SK-MEL-5 (cell line): ENCODE measurements at regions not wholly inside any gene's neighbourhood (a gene's known extent, or its start where the extent isn't known, plus 50 kb on each side); places are given as distances from the start of the nearest gene placed in this dataset.

Experiments used
- DNase-seq: peaks from one replicate; pipeline ENCODE4 v3.0.0-alpha.2; 2016; ENCODE audit warnings: low read depth, low spot score
- in situ Hi-C: cut with HindIII; loops from 2 replicates; pipeline ENCODE4 v1.10.0; 2016; ENCODE audit warnings: low sequenced_read_pairs, high pct_unique_total_duplicates, low pct_unique_long_range_greater_than_20kb

DNA sequence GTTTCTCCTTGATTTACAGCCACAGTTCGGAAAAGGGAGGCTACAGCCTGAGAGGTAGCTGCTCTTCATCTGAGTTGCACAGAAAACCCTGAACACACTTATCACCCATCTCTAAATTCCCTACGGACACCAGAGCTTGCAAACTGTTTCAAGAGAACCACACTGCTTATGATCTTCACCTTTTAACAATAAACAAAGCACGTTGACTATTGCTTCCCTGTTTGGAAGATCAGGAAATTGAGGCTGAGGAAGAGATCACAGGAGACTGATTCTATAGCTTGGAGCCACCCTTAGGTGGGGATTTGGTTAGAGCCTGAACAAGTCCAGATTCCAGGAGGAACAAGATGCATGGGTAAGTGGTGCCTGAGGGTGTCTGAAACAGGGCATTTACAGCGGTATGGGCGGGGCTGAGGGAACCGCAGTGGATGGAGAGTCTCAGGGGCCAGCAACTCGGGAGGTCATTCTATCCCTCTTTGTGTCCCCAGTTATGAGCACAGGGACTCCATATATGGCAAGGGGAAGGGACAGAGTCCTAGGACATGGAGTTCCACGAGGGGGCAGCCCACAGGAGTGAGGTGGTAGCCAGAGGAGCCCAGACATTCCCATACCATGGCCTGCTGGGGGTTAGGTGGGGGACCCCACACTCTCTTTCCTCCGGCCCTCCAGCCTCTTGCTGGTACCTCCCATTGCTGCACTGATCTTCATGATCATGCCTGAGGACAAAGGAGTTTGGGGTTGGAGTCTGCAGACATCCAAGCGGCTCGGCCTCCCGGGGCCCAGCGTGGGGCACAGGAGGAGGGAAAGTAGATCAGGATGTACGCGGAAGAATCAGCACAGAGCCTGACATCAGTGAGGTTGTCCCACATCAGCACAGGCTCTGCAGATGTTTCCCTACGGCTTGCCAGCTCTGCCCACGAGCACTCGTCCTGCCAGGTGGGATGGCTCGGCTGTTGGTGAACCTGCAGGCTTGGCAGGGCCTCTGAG is 162.3 kb upstream of the ZNF536 start:
- DNase-seq: no peak
- in situ Hi-C loops: no loop called here

DNA sequence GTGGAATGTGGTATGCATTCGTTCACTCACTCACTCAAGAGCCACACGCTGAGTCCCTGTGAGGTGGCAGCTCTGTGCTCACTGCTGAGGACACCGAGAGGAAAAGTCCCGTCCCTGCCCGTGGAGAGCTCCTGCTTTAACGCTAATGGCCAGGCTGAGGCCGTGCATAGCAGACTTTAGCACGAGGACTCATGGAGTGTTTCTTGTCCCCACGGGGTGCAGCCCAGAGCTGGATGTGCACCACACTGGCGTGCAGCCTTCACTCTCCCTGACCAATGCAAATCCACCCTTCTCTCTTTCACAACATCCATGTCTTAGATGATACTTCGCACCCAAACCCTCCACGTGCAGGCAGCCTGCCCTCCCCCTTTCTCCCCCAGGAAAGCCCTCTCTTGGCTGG is 159.6 kb upstream of the ZNF536 start:
- in situ Hi-C loops: no loop called here
- no peak for DNase-seq

DNA sequence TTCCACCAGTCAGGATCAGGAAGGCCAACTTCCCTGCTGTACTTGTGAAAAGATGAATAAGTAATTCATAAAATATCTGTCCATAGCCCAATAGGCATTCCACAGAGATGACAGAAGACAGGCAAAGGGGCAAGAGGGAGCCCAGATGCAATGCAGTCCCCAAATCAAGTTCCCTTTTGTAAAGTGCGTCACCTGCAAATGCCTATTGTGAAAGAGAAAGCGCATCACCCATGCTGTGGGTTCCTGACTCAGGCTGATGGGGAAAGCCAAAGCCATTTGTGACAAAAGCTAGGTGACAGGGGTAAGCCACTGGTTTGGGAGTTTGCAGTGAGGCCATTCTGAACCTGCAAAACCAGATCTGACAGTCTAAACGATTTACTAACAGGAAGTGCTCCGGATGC is 157.5 kb upstream of the ZNF536 start:
- DNase-seq: no peak
- in situ Hi-C loops: no loop called here

DNA sequence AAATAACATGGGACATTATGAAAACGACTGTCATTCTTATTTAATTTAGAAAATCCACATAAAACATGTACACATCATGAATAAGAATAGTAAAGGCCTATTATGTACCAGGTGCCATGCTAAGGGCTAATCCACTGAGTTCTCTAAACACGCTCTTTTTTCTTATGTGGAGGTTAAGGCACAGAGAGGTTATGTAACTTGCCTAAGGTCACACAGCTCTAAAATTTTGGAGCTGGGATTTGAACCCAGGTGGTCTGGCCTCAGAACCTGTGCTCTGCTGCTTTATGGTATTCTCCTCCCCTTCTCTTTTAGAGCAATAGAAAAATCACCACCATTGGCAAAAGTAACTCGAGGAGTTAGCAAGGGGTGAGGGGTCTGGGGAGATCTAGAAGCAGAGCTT is 156.9 kb upstream of the ZNF536 start:
- no peak for DNase-seq
- in situ Hi-C loops: no loop called here

DNA sequence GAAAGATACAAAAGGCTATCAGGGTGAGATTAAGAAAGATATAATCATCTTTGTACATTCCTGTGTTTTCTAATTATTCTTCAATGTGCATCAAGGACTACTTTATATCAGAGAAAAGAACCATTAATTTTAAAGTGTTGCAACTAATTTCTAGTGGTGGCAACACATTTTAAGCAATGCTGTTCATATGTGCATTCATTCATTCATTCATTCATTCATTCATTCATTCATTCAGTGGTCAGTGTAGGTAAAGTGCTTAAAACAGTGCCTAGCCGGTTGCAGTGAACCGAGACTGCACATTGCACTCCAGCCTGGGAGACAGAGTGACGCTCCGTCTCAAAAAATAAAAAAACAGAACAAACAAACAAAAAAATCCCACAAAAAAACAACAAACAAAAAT is 155.7 kb upstream of the ZNF536 start:
- in situ Hi-C loops: no loop called here
- no peak for DNase-seq

DNA sequence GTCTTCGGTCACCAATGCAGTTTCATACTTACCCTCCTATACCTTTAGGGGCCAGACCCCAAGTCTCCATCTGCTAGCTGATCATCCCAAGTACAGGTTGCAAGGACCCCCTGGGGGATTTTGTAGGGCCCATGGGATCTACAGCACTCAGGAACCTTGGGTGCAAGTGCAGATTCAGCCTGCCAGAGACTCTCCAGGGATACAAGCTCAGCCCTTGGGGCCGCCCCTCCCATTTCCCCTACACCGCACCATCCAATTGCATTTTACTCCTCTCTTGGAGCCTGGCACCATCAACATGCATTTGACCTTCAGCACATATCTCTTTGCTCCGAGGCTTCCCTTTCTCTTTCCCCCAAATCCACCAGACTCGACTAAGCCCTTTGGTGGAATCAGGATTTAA is 154.7 kb upstream of the ZNF536 start:
- DNase-seq: no peak
- in situ Hi-C loops: no loop called here

- in situ Hi-C loops: no loop called here
- DNase-seq: no peak
Observed at GRCh38 chr19:30219702-30220101, 152.5 kb upstream of the ZNF536 start.

DNA sequence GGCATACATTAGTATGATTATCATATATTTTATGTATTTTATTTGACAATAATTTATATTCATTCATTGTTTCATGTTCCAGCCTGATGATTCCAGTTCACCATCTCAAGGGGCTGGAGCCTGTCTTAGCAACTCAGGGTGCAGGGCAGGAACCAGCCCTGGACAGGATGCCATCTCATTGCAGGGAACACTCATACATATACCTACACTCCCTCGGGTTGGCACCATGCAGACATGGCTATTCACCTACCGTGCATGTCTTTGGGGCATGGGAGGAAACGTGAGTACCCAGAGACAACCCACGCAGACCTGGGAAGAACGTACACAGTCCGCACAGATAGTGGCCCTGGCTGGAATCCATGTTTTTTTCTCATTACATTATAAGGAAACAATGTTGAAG is 151.0 kb upstream of the ZNF536 start:
- in situ Hi-C loops: no loop called here
- DNase-seq: no peak

- DNase-seq: no peak
- in situ Hi-C loops: no loop called here
Observed at GRCh38 chr19:30222428-30222873, 149.7 kb upstream of the ZNF536 start.

DNA sequence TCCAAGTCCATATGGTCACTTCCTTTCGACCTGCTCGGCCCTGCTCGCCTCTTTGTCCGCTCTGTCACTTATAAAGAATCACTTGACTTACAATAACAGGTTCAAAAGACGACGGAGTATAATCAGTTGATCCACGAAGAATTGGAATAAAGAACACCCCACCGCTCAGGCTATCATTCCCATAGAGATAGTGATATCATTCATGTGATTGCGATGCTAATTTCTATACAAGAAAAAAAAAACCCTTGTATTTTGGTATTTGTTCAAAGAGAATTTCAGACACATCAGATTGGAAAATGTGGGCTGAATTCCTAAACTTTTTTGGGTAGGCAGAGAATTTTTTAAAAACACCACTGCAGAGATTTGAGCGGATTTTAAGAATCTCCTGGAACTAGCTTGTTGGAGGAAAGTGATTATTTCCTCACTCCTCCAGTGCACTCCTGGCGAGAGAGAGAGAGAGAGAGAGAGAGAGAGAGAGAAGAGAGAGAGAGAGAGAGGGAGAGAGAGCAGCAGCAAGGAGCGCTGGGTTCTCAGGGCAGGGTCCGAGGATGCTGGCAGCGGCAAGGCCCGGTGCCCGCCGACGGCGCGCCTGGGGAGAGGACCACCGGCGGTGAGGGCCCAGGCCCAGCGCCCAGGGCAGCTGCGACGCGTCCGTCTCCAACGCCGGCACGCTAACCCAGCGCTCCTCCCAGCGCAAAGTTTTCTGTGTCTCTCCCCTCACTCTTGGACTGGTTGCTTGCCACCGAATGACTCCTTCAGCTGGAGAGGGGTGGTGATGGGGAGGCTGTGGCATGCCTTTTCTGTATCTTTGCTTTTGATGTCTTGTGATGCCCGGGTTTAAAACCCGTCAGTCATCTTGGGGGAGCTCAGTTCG is 149.0 kb upstream of the ZNF536 start:
- DNase-seq: no peak

DNA sequence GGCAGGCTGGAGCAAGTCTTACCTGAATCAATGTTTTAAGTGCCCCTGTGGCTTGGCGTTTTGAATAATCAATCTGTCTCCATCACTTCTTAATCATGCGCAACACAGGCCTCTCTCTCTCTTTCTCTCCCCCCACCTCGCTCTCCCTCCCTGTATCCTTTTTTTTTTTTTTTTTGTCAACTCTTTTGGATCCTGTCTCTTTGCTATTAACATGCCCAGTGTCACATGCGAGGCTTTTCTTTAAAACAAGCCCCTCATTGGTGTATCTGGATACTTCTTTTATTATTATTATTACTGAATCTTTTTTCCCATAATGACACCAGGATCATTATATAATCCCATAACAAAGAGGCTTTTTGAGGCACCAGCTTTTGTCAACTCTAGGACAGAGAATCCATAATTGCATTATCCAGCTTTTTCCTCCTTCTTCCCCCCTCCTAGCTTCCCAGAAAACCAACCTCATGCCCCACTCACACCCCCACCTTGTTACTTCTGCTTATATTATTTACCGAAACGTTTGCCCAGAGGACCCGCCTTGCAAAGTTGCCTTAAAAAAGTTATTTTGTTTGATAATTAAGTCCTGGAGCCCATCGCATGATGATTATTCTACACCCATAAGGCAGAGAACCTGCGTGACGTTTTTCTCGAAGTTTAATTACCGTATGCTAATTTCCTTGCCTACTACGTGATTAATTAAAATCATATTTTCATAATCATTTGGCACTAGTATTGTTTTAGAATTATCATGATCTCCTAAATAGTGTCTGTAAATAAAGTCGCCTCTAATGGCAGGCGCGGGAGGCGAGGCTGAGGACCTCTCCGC is 148.1 kb upstream of the ZNF536 start:
- in situ Hi-C loops: no loop called here
- DNase-seq: no peak

More for the DNA sequence above, 149.0 kb upstream of the ZNF536 start:
- in situ Hi-C loops: no loop called here

GRCh38 chr19:30224689-30225606 is 147.2 kb upstream of the ZNF536 start:
- DNase-seq: peak; percentile 26
- in situ Hi-C loops: no loop called here

- in situ Hi-C loops: no loop called here
- peak; percentile 37 for DNase-seq
Observed at GRCh38 chr19:30225676-30226463, 146.3 kb upstream of the ZNF536 start.

GRCh38 chr19:30226464-30227011 is 145.6 kb upstream of the ZNF536 start:
- in situ Hi-C loops: no loop called here
- DNase-seq: peak; percentile 59

DNA sequence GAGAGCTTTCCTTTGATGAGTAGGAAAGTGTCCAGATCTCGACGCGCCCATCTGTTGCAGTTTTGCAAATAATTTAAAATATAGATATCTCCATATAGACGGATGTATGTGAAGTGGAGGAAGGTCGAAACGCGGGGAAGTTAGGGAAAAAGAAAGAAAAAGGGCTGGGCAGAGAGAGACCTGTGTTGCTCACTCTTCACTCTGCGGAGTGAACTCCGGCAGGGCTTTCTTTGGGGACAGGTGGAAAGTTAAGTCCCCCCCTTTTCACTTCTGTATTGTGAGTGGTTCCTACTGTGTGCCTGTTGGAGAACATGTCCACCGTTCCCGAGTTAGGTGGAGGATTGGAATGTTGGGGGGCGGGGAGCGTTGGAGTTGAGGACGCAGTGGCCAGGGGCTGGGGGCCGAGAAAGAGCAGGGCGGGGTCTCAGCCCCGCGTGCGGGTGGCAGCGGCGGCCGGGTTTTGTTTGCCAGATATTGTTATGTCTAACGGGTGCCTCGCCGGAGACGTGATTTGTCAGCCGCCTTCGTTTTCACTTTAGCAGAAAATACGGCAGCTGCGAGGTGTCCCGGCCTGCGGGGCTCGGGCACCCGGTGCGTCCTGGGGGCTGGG is 145.1 kb upstream of the ZNF536 start:
- peak; percentile 22 for DNase-seq
- in situ Hi-C loops: no loop called here
